Stomach (tissue), 8 donors: ENCODE measurements at regions not wholly inside any gene's neighbourhood (a gene's known extent, or its start where the extent isn't known, plus 50 kb on each side); places are given as distances from the start of the nearest gene placed in this dataset.

Experiments
- DNase-seq, 2 donors: peaks; one replicate each; pipeline versions ENCODE4 v3.0.0 to v3.0.0-alpha.2; 2013 to 2019
- H3K27ac ChIP-seq, 5 donors: fragments of 200-600 bp in 4 of 5; sonication (generic) in 4 of 5; one replicate each; pipeline ENCODE4 v1.5.1; 2013 to 2019; ENCODE audit warnings: mild to moderate bottlenecking in 1 of 5, moderate library complexity in 1 of 5
- H3K27me3 ChIP-seq, 3 donors: fragments of 200-600 bp; sonication (generic); one replicate each; pipeline ENCODE4 v1.5.1; 2017 to 2019; ENCODE audit warnings: mixed run types in 1 of 3
- H3K36me3 ChIP-seq, 4 donors: fragments of 200-600 bp; sonication (generic); 1 replicate in 3 of 4; 2 replicates in 1 of 4; pipeline ENCODE4 v1.5.1; 2016 to 2019
- H3K4me1 ChIP-seq, 4 donors: fragments of 200-600 bp; sonication (generic); one replicate each; pipeline ENCODE4 v1.5.1; 2016 to 2019
- H3K4me3 ChIP-seq, 4 donors: fragments of 200-600 bp; sonication (generic) in 3 of 4; one replicate each; pipeline ENCODE4 v1.5.1; 2016 to 2019; ENCODE audit warnings: mild to moderate bottlenecking in 1 of 4
- H3K9me3 ChIP-seq, 4 donors: fragments of 200-600 bp; sonication (generic); one replicate each; pipeline ENCODE4 v1.5.1; 2016 to 2019
- CTCF ChIP-seq, 7 experiments: fragments of 450-650 bp in 4 of 7; fragments of 200-600 bp in 3 of 7; sonication (generic) in 3 of 7; IDR thresholded peaks; one replicate each; pipeline ENCODE4 v1.5.1; 2016 to 2019; ENCODE audit warnings: antibody characterized with exemption in 7 of 7, control low read depth in 2 of 7, mild to moderate bottlenecking in 1 of 7
- EP300 ChIP-seq: sonication (generic); formaldehyde crosslinking; IDR thresholded peaks from one replicate; pipeline ENCODE4 v1.6.1; 2017; ENCODE audit warnings: antibody characterized with exemption
- POLR2A ChIP-seq, 4 donors: fragments of 450-650 bp; IDR thresholded peaks; one replicate each; pipeline ENCODE4 v1.6.1; 2016; ENCODE audit warnings: antibody characterized with exemption in 4 of 4, control low read depth in 2 of 4, mild to moderate bottlenecking in 1 of 4, moderate library complexity in 1 of 4
- POLR2AphosphoS5 ChIP-seq, 3 donors: sonication (generic); formaldehyde crosslinking; IDR thresholded peaks; one replicate each; pipeline ENCODE4 v1.6.1; 2016; ENCODE audit warnings: antibody characterized with exemption in 3 of 3
- WGBS, 5 donors: extraction: QIAGEN DNeasy Blood & Tissue Kit in 3 of 5; methylation state at CpG; one replicate each; pipeline versions ENCODE4 v1.1.5 to v1.1.7; 2013 to 2018; 5-methylcytosine and 5-hydroxymethylcytosine counted together
- intact Hi-C: fragments of 100-400 bp; cut with DNase I; formaldehyde crosslinking; loops from one replicate; pipeline ENCODE4 v1.15.1; 2023; ENCODE audit warnings: low total_unique reads
- donor health status: healthy with polysubstance abuse.
- donor health status: Bipolar disorder and iron deficiency.
- donor health status: healthy.

DNA sequence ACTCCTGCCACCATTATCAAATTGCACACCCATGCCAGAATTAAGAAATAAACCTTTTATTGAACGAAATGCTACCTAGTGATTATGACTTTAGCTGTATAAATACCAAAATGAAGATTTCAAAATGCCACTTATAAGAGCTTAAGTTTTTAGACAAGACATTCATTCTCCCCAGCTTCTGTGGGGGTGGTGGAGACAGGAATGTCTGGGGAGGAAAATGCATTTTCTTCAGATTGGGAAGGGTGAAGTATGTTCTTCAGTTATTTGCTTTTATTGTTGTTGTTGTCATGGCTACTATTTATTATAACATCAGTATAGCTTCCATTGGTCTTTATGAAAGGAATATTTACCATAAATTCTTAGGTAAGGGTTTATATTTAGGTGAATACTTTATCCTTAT lies 132.7 kb upstream of the GMNC start:
- intact Hi-C loops, result no loop called here
- H3K27ac ChIP-seq, result no peak overlapping the region
- DNase-seq, result no peak
- no peak overlapping the region for H3K4me3 ChIP-seq
- no peaks in the 10 kb centered on the region for H3K4me1 ChIP-seq
- H3K27me3 ChIP-seq, result no peaks in the 10 kb centered on the region
- H3K9me3 ChIP-seq, result no peaks in the 10 kb centered on the region
- TF ChIP-seq EP300 (no peak), POLR2AphosphoS5 (IDR thresholded peaks at IDR 0.05) (no peak), CTCF (IDR thresholded peaks at IDR 0.05) (no peak), POLR2A (IDR thresholded peaks at IDR 0.05) (no peak)
- no peaks in the 10 kb centered on the region for H3K36me3 ChIP-seq
- 32 to 54% (median 50%) methylated on average over 1 of the region's 1 CpG for WGBS, 5 donors

- H3K27me3 ChIP-seq, result no peaks in the 10 kb centered on the region
- no peaks in the 10 kb centered on the region for H3K36me3 ChIP-seq
- peaks cover 5 to 28% (median 15%) of the 10 kb centered on the region in 4 donors for H3K9me3 ChIP-seq
- H3K4me3 ChIP-seq, result no peak overlapping the region
- peak in 1 of 2 donors; percentile 14 for DNase-seq
- H3K27ac ChIP-seq, result no peak overlapping the region
- intact Hi-C loops, result no loop called here
- H3K4me1 ChIP-seq, result no peaks in the 10 kb centered on the region
- TF ChIP-seq POLR2A (IDR thresholded peaks at IDR 0.05) (no peak), EP300 (no peak), POLR2AphosphoS5 (IDR thresholded peaks at IDR 0.05) (no peak), CTCF (IDR thresholded peaks at IDR 0.05) (no peak)
These were observed 128.4 kb upstream of the GMNC start for GRCh38 chr3:190990898-190991297.

DNA sequence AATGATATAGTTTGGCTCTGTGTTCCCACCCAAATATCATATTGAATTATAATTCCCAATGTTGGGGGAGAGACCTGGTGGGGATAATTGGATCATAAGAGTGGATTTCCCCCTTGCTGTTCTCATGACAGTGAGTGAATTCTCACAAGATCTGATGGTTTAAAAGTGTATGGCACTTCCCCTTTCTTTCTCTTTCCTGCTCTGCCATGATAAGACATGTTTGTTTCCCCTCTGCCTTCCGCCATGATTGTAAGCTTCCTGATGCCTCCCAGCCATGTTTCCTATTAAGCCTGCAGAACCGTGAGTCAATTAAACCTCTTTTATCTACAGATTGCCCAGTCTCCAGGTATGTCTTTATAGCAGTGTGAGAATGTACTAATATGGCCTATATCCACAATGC lies 126.7 kb upstream of the GMNC start:
- no peaks in the 10 kb centered on the region for H3K4me1 ChIP-seq
- H3K4me3 ChIP-seq, result no peak overlapping the region
- no peak for DNase-seq
- peaks cover 5 to 28% (median 15%) of the 10 kb centered on the region in 4 donors for H3K9me3 ChIP-seq
- no peaks in the 10 kb centered on the region for H3K27me3 ChIP-seq
- 69 to 84% (median 77%) methylated on average over 2 of the region's 2 CpGs for WGBS, 5 donors
- intact Hi-C loops, result no loop called here
- no peaks in the 10 kb centered on the region for H3K36me3 ChIP-seq
- TF ChIP-seq POLR2A (IDR thresholded peaks at IDR 0.05) (no peak), EP300 (no peak), POLR2AphosphoS5 (IDR thresholded peaks at IDR 0.05) (no peak), CTCF (IDR thresholded peaks at IDR 0.05) (no peak)
- no peak overlapping the region for H3K27ac ChIP-seq

DNA sequence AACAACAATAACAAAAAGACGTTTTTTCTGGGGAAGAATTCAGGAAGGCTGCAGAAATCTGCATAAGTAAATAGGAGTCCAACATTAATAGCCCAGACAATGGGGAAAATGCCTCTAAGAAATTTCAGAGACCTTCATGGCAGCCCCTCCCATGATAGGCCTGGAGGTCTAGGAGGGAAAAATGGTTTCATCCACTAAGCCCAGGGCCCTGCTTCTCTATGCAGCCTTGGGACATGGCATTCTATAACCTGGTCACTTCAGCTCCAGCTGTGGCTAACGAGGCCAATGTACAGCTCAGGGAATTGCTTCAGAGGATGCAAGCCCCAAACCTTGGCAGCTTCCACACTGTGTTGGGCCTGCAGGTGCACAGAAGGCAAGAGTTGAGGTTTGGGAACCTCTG lies 125.6 kb upstream of the GMNC start:
- no peaks in the 10 kb centered on the region for H3K36me3 ChIP-seq
- no peaks in the 10 kb centered on the region for H3K27me3 ChIP-seq
- peaks cover 5 to 28% (median 15%) of the 10 kb centered on the region in 4 donors for H3K9me3 ChIP-seq
- TF ChIP-seq CTCF (IDR thresholded peaks at IDR 0.05) (no peak), POLR2A (IDR thresholded peaks at IDR 0.05) (no peak), EP300 (no peak), POLR2AphosphoS5 (IDR thresholded peaks at IDR 0.05) (no peak)
- WGBS, 5 donors, result 57 to 76% (median 69%) methylated on average over 2 of the region's 2 CpGs
- no peak overlapping the region for H3K4me3 ChIP-seq
- no peak overlapping the region for H3K27ac ChIP-seq
- DNase-seq, result no peak
- intact Hi-C loops, result no loop called here
- H3K4me1 ChIP-seq, result no peaks in the 10 kb centered on the region
